Left ventricle myocardium inferior (tissue), 1 donor: ENCODE measurements at regions not wholly inside any gene's neighbourhood (a gene's known extent, or its start where the extent isn't known, plus 50 kb on each side); places are given as distances from the start of the nearest gene placed in this dataset.

Experiments used
- DNase-seq: peaks from one replicate; pipeline ENCODE4 v3.0.0-alpha.2; 2020
- H3K27ac ChIP-seq: fragments of 200-600 bp; replicated peaks from 2 replicates; pipeline ENCODE4 v1.8.0; 2021
- H3K27me3 ChIP-seq: fragments of 200-600 bp; 2 replicates; pipeline ENCODE4 v1.8.0; 2021; ENCODE audit warnings: low read depth
- H3K36me3 ChIP-seq: fragments of 200-600 bp; 2 replicates; pipeline ENCODE4 v1.8.0; 2021
- H3K4me1 ChIP-seq: fragments of 200-600 bp; 2 replicates; pipeline ENCODE4 v1.8.0; 2021
- H3K4me3 ChIP-seq: fragments of 200-600 bp; 2 replicates; pipeline ENCODE4 v1.8.0; 2021; ENCODE audit warnings: mild to moderate bottlenecking, moderate library complexity
- H3K9me3 ChIP-seq: fragments of 200-600 bp; replicated peaks from 2 replicates; pipeline ENCODE4 v1.8.0; 2021
- intact Hi-C: fragments of 100-400 bp; cut with micrococcal nuclease; formaldehyde crosslinking; loops from one replicate; pipeline ENCODE4 v1.11.0; 2022
- TF ChIP-seq, protein P1 (sequence below): fragments of 200-600 bp; IDR thresholded peaks from 2 replicates; pipeline ENCODE4 v1.8.0; 2021; ENCODE audit warnings: antibody characterized with exemption, mild to moderate bottlenecking, borderline replicate concordance
- donor health status: DM: no; HTN: yes; CAD: no; lungs with severe emphysema.

- no peak for DNase-seq
- TF ChIP-seq, protein P1, sequence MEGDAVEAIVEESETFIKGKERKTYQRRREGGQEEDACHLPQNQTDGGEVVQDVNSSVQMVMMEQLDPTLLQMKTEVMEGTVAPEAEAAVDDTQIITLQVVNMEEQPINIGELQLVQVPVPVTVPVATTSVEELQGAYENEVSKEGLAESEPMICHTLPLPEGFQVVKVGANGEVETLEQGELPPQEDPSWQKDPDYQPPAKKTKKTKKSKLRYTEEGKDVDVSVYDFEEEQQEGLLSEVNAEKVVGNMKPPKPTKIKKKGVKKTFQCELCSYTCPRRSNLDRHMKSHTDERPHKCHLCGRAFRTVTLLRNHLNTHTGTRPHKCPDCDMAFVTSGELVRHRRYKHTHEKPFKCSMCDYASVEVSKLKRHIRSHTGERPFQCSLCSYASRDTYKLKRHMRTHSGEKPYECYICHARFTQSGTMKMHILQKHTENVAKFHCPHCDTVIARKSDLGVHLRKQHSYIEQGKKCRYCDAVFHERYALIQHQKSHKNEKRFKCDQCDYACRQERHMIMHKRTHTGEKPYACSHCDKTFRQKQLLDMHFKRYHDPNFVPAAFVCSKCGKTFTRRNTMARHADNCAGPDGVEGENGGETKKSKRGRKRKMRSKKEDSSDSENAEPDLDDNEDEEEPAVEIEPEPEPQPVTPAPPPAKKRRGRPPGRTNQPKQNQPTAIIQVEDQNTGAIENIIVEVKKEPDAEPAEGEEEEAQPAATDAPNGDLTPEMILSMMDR: no peak
- no peaks in the 10 kb centered on the region for H3K9me3 ChIP-seq
- no peaks in the 10 kb centered on the region for H3K36me3 ChIP-seq
- H3K27me3 ChIP-seq: no peaks in the 10 kb centered on the region
- intact Hi-C loops: no loop called here
- H3K27ac ChIP-seq: no peak overlapping the region
- H3K4me1 ChIP-seq: peaks cover 17% of the 10 kb centered on the region
- no peak overlapping the region for H3K4me3 ChIP-seq
These were observed 54.3 kb upstream of the MYRIP start for GRCh38 chr3:39755100-39755499.

DNA sequence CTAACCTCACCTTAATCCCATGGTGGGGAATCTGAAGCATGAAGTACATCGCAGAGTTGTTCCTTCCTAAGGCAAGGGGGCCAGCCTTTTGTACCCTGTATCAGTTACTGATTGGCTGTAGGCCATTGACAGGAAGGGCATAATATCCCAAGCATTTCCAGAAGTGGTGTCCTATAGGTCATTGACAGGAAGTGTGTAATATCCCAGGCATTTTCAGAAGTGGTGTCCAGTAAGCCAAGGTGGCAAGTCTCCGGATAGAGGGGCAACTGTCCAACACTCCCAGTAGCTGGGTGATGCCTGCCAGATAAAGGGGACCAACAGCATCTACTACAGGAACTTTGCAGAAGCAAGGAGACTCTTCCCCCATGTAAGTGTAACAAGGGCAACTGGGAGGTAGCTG lies 52.1 kb upstream of the MYRIP start:
- intact Hi-C loops: no loop called here
- Histone ChIP-seq H3K4me3 (no peak overlapping the region), H3K4me1 (peaks cover 2% of the 10 kb centered on the region), H3K27me3 (no peaks in the 10 kb centered on the region), H3K9me3 (no peaks in the 10 kb centered on the region), H3K36me3 (no peaks in the 10 kb centered on the region), H3K27ac (no peak overlapping the region)
- no peak for DNase-seq
- TF ChIP-seq, protein P1: no peak
